ENCODE measurements at regions not wholly inside any gene's neighbourhood (a gene's known extent, or its start where the extent isn't known, plus 50 kb on each side); places are given as distances from the start of the nearest gene placed in this dataset.

DNA sequence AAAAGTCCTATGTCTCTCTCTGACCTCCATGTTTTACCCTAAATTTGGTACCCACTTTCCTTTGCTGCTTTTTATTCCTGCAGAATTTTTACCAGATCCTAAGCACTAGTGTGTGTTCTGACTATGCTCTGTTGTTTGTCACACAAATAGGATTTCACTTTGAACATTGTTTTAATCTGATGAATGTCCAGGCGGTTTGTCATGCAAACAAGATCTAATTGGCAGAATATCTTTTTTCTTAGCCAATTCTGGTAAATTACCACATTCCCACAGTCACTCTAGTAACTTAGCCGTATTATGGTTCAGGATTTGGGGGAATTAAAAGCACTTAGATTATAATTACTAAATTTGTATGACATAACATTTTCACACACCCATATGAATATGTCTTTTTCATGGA, 557.2 kb upstream of the BOD1L1 start:
- no peak overlapping the region for H3K27ac ChIP-seq
- DNase-seq (ENCODE audit: low read depth, low spot score), result no peak

DNA sequence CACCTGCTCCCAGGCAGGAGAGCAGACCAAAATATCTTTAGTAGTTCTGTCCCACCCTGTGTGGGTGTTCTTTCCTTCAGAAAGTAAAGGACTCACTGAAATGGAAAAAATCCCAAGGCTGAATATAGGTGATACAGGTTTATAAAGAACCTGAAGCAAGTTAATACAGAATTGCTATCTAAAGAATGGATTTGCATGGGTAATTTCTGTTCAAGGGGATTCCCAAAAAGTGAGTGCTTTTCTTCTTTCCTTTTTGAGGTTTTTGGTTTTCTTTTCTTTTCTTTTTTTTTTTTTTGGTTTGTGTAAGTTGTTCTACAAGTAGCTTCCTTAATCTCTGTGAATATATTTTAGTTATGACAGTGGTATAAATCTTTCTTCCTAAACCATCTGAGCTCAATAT, 560.7 kb upstream of the BOD1L1 start:
- H3K27ac ChIP-seq, result no peak overlapping the region
- no peak for DNase-seq (ENCODE audit: low read depth, low spot score)

DNA sequence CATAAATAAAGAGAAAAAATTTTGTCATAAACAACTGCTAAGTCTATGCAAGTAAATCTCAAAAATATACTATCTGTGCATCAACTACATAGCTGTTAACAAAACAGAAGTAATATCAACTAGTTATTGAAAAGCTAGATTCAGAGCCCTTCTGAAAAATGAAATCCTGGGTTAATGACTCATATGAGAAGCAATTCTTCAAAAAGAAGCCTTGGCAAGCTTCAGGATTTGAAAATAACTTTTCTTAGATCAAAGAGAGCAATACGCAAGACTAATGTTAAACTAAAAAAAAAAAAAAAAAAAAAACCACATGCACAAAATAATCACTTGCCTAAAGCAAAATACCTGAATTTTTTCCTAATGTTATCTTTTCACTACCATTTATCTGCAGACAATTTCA, 566.1 kb upstream of the BOD1L1 start:
- H3K27ac ChIP-seq, result no peak overlapping the region
- DNase-seq (ENCODE audit: low read depth, low spot score), result no peak

DNA sequence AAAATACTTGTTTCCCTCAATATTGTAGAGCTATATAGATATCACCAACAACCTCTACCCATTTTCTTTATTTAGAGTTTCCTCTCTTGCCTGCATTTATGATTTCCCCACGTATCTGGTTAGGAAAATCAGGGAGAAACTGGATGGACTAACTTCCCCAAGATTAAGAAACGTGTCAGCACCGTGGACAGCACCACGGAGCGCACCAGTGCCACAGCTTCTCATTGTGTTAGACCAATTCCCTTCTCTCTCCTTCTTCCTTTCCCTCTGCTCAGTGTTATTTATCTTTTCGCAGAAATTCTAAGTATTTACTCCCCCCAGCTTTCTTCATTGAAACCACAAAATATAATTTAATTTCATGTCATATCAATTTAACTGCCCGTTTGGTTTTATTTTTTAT, 568.6 kb upstream of the BOD1L1 start:
- no peak for DNase-seq (ENCODE audit: low read depth, low spot score)
- no peak overlapping the region for H3K27ac ChIP-seq

DNA sequence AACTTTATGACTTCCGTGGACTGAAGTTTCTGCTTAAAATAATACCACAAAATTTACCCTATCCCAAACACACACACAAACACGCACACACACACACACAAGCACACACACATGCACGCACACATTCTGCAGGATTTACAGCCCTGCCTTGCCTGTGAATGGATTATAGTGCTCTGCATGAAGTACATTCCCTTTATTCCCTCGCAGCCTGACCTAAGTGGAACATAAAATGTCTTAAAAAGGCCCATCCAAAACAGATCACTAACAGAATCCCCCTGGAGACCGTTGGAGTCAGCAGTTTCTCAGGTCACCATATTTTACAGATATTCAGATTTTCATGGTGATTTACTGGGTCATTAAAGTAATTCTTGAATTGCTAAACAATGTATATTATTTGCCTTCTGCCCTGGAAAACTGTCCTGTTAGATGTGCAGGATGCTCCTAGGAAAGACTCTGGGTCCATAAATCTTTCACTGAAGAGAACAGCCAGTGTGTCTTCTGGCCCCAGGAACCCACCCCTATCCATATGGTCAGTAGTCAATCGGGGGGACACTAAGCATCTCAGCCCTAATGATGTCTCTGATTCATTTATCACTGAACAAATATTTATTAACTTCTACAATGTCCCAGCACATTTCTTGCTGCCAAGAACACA, 587.7 kb upstream of the BOD1L1 start:
- H3K27ac ChIP-seq, result no peak overlapping the region
- DNase-seq (ENCODE audit: low read depth, low spot score), result no peak

DNA sequence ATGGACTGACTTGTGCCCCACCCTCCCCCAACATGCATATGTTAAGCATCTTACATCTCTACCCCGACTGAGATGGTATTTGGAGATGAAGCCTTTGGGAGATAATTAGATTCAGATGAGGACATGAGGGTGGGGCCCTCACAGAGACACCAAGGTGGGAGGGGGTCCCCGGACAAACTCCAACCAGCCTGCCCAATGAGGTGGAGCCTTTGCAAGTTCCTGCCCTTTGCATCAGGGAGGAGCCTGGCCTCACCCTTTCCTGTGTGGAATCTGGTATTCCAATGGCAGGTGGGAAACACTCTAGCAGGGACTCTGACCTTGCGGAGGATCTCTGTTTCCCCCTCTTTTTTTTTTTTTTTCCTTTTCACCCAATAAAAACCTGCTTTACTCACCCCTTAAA, 589.9 kb upstream of the BOD1L1 start:
- no peak for DNase-seq (ENCODE audit: low read depth, low spot score)

DNA sequence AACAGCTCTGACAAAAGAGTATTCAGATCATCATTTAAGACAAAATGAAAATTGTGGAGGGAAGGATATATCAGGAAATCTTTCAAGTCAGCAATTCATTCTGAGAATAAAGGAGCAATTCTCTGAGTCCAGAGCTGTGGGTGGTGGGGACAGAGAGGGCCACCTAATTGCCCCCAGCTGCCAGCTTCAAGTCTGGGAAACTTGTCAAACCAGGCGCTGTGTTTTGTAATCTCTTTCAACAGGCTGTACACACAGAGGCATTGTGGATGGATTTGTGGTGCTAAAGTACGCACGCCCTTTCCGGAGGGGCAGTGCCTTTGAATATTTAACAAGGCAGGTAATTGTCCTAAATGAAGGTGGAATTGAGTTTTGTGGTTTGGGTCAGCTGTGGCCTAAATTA, 591.1 kb upstream of the BOD1L1 start:
- no peak for DNase-seq (ENCODE audit: low read depth, low spot score)
- peak overlapping the region; percentile 3 for H3K27ac ChIP-seq

More for the DNA sequence above, 589.9 kb upstream of the BOD1L1 start:
- no peak overlapping the region for H3K27ac ChIP-seq

DNA sequence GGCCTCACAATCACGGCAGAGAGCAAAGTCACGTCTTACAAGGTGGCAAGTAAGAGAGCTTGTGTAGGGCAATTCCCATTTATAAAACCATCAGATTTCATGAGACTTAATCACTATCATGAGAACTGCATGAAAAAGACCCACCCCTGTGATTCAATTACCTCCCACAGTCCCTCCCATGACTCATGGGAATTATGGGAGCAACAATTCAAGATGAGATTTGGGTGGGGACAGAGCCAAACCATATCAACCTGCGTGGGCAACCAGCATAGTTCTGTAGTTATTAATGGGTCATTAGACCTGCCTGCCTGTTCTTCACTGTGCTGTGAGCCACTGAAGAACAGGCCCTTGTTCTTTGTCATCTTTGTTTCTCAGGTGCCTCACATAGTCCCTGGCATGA, 593.7 kb upstream of the BOD1L1 start:
- no peak overlapping the region for H3K27ac ChIP-seq
- DNase-seq (ENCODE audit: low read depth, low spot score), result peak; percentile 59

DNA sequence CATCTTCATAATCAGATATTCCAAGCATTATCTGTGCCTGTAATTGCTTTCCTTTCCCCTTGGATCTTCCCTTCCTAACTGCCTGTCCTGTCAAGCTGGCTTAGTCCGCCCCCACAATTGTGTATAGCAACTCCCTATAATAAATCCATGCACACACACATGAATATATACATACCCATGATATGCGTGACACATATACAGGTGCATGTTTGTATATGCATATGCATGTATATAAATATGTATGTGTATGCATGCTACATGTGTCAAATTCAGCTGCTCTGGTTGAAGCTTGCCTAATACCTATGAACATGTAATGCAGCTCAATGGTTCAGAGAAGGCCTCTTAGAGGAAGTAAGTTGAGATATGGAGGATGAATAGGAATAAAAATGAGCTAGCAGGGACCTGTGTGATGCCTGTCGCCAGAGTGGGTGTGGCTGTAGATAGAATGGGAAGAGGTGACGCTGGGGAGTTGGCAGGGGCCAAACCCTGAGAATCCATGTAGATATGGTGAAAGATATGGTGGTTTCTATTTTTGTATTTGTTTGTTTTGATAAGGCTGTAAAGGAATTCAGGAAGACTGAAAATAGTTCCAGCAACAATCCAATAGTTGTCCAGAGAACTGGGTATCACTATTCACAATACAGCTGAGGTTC, 595.0 kb upstream of the BOD1L1 start:
- H3K27ac ChIP-seq, result no peak overlapping the region
- DNase-seq (ENCODE audit: low read depth, low spot score), result no peak

DNA sequence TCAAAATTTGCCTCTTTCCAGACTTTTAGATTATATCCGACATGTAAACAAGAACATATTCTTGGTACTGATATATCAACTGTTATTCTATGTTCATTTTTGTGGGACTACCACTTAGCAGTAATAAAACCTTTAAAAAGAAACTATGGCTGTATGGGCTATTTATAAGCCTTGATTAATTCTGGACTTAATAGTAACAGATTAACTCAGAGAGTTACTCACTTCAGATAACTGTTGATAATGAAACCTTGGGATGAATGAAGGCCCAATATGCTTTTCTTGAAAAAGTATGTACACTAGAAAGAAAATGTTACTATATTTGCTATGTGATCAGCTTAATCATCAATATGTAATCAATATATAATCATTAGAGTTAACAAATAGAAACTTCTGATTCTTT, 595.9 kb upstream of the BOD1L1 start:
- no peak for DNase-seq (ENCODE audit: low read depth, low spot score)

DNA sequence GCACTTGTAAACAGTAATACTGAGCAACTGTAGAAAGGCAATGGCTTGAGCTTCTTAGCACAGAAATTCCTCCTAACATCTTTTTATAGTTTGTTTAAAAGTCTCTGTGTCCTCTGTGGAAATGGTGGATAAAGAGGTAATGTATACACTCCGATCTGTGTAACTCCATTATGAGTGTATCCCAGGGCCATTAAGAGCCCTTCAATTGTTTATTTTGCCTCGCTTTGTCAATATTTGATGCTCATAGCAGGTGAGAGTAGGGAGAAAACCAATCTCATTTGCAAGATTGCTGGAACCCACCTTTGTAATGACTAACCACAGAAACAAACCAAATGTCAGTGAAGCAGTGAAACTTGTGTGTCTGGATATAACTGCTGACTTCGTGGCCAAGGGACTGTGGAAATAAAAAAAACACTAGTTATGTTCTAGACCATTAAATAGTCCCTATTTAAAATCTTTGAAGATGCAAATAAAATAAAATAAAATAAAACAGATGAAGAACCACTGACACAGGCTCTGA, 598.2 kb upstream of the BOD1L1 start:
- no peak for DNase-seq (ENCODE audit: low read depth, low spot score)

More for the DNA sequence above, 595.9 kb upstream of the BOD1L1 start:
- H3K27ac ChIP-seq, result no peak overlapping the region

DNA sequence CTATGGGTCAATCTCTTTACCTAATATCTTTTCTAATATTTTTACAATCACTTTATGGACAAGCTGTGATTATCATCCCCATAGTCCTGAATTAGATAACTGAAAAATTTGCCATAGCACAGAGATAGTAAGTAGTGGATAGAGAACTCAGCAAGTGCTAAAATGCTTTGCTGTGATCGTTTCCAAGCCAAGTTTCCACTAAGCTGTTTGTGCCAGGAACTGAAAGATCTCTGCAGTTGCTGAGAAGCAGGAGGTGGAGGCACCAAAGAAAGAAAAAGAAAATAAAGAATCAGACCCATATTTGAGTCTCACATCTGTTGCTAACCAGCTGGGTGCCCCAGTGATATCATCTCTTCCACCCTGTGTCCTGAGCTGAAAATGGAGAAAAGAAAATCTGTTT, 605.6 kb upstream of the BOD1L1 start:
- H3K27ac ChIP-seq, result no peak overlapping the region
- no peak for DNase-seq (ENCODE audit: low read depth, low spot score)

More for the DNA sequence above, 598.2 kb upstream of the BOD1L1 start:
- H3K27ac ChIP-seq, result no peak overlapping the region

DNA sequence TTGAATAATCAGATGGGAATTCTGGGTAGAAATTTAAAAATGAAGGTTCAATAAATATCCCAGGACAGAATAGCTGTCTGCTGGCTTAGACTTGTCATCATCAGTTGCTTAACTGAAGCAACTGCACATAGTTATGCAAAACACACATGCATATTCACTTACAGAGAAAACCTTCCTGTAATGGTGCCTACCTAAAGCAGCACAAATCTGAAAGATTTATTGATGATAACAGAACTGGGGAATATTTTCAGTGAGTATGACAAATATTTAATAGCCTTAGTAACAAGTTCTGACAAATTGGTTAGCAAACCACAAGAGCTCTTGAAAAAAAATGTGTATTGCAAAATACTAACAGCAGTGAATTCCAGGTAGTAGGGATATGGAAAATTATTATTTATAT, 606.8 kb upstream of the BOD1L1 start:
- DNase-seq (ENCODE audit: low read depth, low spot score), result peak; percentile 41
- peak overlapping the region; percentile 19 for H3K27ac ChIP-seq

DNA sequence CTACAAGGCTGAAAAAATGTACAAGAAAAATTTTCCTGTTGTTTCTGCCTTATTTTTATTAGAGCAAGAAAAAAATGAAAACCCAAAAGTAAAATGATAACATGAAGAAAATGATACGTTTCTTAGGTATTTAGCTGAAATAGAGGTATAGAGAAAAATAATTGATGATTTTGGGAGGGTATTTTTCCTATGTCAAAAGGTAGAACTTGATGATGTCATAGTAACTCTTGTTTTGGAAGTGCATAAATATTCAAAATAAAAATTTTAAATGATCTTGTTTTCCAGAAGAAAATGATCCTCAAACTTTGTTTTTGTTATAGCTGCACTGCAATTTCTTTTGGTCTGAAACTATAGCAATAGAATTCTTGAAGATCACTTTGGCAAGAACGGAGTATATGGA, 608.8 kb upstream of the BOD1L1 start:
- no peak overlapping the region for H3K27ac ChIP-seq

DNA sequence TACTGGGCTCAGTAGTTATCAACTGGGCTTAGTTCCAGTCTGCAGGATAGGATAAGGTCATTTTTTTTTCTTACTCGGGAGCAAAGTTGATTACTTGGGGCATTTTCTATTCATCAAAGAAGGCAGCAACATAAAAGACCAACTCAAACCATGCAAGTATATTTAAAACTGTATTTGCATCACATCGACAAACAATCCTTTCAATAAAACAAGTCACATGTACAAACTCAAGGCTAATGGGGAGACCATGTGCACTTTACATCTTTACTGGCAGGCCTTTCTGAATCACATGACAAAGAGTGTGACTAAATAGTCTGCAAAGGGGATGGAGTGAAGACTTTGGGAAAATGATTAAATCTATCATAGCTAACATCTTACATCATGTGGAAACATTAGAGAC, 610.4 kb upstream of the BOD1L1 start:
- no peak for DNase-seq (ENCODE audit: low read depth, low spot score)

More for the DNA sequence above, 608.8 kb upstream of the BOD1L1 start:
- no peak for DNase-seq (ENCODE audit: low read depth, low spot score)

DNA sequence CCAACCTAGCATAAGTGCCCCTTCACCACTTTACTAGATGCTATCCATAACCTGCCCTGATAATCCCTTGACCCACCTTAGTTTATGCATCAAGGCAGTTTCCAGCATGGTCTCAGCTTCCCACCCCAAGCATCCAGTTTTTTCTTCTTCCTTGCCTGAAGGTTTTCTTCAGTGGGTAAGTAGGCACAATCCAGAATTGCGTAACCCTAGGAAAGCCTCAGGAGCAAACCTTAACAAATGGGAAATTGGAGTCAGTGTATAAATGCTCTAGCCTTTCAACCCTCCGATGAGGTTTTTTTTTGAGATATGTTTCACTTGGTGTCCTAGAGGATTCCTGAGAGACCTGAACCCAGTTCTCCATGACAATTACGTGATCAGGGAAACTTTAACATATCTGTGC, 614.0 kb upstream of the BOD1L1 start:
- DNase-seq (ENCODE audit: low read depth, low spot score), result no peak
- H3K27ac ChIP-seq, result no peak overlapping the region

More for the DNA sequence above, 610.4 kb upstream of the BOD1L1 start:
- H3K27ac ChIP-seq, result no peak overlapping the region

DNA sequence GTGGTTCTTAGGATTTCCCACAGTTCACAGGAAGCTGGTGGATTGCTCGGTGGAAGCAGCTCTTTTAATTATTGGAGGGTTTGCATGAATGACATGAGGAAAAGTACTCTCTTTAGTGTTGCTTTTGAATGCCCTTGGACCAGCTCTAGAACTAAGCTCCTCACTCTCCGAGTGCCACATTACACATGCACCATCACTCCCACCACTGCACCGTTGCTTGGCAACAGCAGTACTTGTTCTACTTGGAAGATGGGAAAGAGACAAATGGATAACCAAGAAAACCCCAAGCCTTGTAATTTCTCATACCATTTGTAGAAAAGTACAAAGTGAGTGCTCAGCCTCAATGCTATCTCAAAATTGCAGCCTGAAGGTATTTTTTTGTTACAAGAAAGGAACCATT, 620.2 kb upstream of the BOD1L1 start:
- H3K27ac ChIP-seq, result no peak overlapping the region

DNA sequence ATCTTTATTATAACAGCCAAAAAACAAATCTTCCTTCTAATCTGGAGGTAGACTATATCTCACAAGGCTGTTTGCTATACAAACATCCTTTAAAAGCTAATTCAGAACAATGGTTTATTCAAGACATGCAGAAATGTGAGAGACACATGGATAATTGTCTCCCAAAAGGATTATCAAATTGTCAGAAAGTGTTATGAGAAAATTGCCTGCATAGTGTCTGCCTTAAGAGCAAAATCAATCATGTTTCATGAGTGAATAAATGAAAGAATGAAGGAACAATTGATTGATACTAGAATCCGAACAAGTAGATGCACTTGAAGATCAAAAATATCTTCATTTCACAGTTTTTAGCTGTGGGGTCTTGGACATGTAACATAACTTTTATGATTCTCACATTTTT, 621.7 kb upstream of the BOD1L1 start:
- DNase-seq (ENCODE audit: low read depth, low spot score), result no peak
- H3K27ac ChIP-seq, result no peak overlapping the region

More for the DNA sequence above, 620.2 kb upstream of the BOD1L1 start:
- DNase-seq (ENCODE audit: low read depth, low spot score), result no peak

DNA sequence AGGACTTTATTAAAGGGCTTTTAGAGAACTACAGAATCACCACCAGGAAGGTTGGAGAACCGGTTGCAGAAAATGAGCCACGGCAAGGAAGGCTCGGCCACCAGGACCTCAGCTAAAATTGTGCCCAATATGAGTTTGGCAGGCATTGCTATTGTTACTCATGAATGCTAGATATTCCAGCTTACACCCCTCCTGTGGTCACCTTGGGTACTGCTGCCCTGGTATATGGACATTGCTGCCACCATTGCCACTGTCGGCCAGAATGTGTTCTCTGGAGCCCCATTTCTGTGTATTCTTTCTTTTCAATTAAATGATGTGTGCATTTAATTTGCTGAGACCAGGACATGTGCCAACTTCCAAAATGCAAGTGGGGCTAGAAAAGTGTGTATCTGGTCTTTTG, 626.7 kb upstream of the BOD1L1 start:
- DNase-seq (ENCODE audit: low read depth, low spot score), result no peak
- no peak overlapping the region for H3K27ac ChIP-seq

DNA sequence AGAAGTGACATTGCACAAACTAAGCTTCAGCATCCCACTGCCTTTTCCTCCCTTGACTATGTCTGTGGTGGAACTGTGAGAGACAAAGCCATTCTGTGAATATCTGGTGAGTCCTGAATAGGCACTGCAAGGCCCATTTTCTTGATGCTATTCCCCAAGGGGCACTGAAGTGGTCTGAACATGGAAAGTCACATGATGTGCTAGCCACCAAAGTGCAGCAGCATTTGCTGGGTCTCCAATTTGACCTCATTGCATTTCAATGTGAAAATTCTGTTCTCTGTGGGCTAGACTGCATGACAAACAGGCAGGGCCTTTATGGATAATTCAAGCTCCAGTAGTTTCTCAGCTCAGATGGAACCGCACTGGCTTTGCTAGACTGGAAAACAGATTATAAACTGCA, 627.4 kb upstream of the BOD1L1 start:
- no peak overlapping the region for H3K27ac ChIP-seq
- DNase-seq (ENCODE audit: low read depth, low spot score), result no peak

DNA sequence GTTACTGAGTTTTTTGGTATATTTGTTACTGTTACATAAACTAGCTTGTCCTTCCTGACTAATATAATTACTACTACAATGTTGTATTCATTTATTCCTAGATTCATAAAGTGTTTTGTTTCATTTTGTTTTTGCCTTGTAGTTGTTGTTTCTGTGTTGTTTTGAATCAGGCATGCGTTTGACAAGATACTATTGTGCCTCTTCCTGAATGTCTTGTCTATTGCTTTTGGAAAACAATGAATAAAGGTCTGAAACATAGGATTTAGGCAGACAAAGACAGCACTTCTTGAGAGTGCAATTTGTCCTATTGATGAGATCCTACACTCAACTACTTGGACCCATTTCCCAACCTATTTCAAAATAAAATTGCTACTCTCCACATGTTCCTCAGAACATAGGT, 630.4 kb upstream of the BOD1L1 start:
- no peak overlapping the region for H3K27ac ChIP-seq
- no peak for DNase-seq (ENCODE audit: low read depth, low spot score)

DNA sequence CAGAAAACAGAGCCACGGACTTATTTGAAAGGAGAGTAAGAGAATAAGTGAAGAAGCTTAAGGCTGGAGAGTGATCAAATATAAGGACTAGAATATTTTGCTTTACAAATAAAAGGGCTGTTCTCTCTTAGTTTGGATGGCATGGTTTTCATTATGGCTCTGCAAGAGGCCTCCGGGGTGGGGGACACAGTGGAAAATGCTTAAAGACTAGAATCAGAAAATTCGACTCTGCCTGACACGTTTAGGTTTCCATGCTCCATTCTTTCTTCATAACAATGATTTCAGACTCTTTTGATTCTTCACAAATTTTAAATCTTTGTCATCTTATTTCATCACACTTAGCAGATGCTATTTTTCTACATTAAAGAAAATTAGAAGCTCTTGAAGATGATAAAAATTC, 632.4 kb upstream of the BOD1L1 start:
- H3K27ac ChIP-seq, result no peak overlapping the region
- no peak for DNase-seq (ENCODE audit: low read depth, low spot score)

Measured in epithelial cell of prostate (primary cell).